GM06990 (cell line): ENCODE measurements at regions not wholly inside any gene's neighbourhood (a gene's known extent, or its start where the extent isn't known, plus 50 kb on each side); places are given as distances from the start of the nearest gene placed in this dataset.
A peak's percentile ranks its signal among the peaks of the same experiment; 100 is the strongest.

Experiments used
- DNase-seq: peaks from one replicate; pipeline ENCODE4 v3.0.0-alpha.2; 2011; ENCODE audit not compliant: insufficient read length; ENCODE audit errors: extremely low read depth
- H3K27me3 ChIP-seq: replicated peaks from 2 replicates; pipeline ENCODE4 v1.6.0; 2011; ENCODE audit warnings: low read length; ENCODE audit not compliant: control insufficient read depth, insufficient read depth
- H3K36me3 ChIP-seq: 2 replicates; pipeline ENCODE4 v1.5.1; 2011; ENCODE audit warnings: low read length; ENCODE audit not compliant: control insufficient read depth, insufficient read depth
- H3K4me3 ChIP-seq: replicated peaks from 2 replicates; pipeline ENCODE4 v1.5.1; 2011; ENCODE audit warnings: low read depth, mild to moderate bottlenecking, control low read depth, low read length
- CTCF ChIP-seq: IDR thresholded peaks from 2 replicates; pipeline ENCODE4 v1.5.1; 2011; ENCODE audit warnings: low read length, control low read depth, mild to moderate bottlenecking, inconsistent platforms; ENCODE audit not compliant: insufficient read depth, poor library complexity, severe bottlenecking

GRCh38 chr14:34356264-34356654 is 105.8 kb downstream of the SPTSSA start:
- no peak overlapping the region for H3K4me3 ChIP-seq
- no peaks in the 10 kb centered on the region for H3K36me3 ChIP-seq
- H3K27me3 ChIP-seq: no peaks in the 10 kb centered on the region
- no peak for DNase-seq
- TF ChIP-seq CTCF: no peak

GRCh38 chr14:34355584-34356263 is 106.3 kb downstream of the SPTSSA start:
- no peak for TF ChIP-seq CTCF
- Histone ChIP-seq H3K27me3 (no peaks in the 10 kb centered on the region), H3K36me3 (no peaks in the 10 kb centered on the region), H3K4me3 (no peak overlapping the region)
- DNase-seq: no peak

GRCh38 chr14:34354556-34354955 is 107.5 kb downstream of the SPTSSA start:
- DNase-seq: no peak
- no peak for TF ChIP-seq CTCF
- H3K27me3 ChIP-seq: no peaks in the 10 kb centered on the region
- H3K4me3 ChIP-seq: no peak overlapping the region
- no peaks in the 10 kb centered on the region for H3K36me3 ChIP-seq

- Histone ChIP-seq H3K4me3 (no peak overlapping the region), H3K36me3 (no peaks in the 10 kb centered on the region), H3K27me3 (no peaks in the 10 kb centered on the region)
- no peak for TF ChIP-seq CTCF
- DNase-seq: no peak
These were observed 111.1 kb downstream of the SPTSSA start for GRCh38 chr14:34350903-34351302.

- no peaks in the 10 kb centered on the region for H3K36me3 ChIP-seq
- no peaks in the 10 kb centered on the region for H3K27me3 ChIP-seq
- no peak for TF ChIP-seq CTCF
- no peak for DNase-seq
- H3K4me3 ChIP-seq: no peak overlapping the region
These were observed 113.4 kb downstream of the SPTSSA start for GRCh38 chr14:34348592-34348991.

- TF ChIP-seq CTCF: no peak
These were observed 114.4 kb downstream of the SPTSSA start for GRCh38 chr14:34347683-34348082.

More at GRCh38 chr14:34347683-34348082, 114.4 kb downstream of the SPTSSA start:
- peak; percentile 12 for DNase-seq
- Histone ChIP-seq H3K27me3 (no peaks in the 10 kb centered on the region), H3K36me3 (no peaks in the 10 kb centered on the region), H3K4me3 (no peak overlapping the region)
